Activated CD8-positive, alpha-beta memory T cell treated with anti-CD3 and anti-CD28 coated beads, Interleukin-2, amount 50 U/mL, for 24 hours (primary cell): ENCODE measurements at regions not wholly inside any gene's neighbourhood (a gene's known extent, or its start where the extent isn't known, plus 50 kb on each side); places are given as distances from the start of the nearest gene placed in this dataset.

ENCODE experiments used
- DNase-seq: peaks from one replicate; pipeline ENCODE4 v3.0.0-alpha.2; 2020; ENCODE audit errors: extremely low read depth

GRCh38 chr5:3954633-3955032 lies 359.0 kb downstream of the IRX1 start:
- DNase-seq, result no peak

GRCh38 chr5:3957658-3958057 lies 362.0 kb downstream of the IRX1 start:
- no peak for DNase-seq

- no peak for DNase-seq
Observed at GRCh38 chr5:3958389-3958788, 362.8 kb downstream of the IRX1 start.

- DNase-seq, result no peak
Observed at GRCh38 chr5:3962113-3962512, 366.5 kb downstream of the IRX1 start.

- DNase-seq, result no peak
Observed at GRCh38 chr5:3963652-3964051, 368.0 kb downstream of the IRX1 start.

- no peak for DNase-seq
Observed at GRCh38 chr5:3980156-3980555, 384.5 kb downstream of the IRX1 start.

GRCh38 chr5:3987867-3988266 lies 392.2 kb downstream of the IRX1 start:
- no peak for DNase-seq

GRCh38 chr5:3993856-3994473 lies 398.3 kb downstream of the IRX1 start:
- no peak for DNase-seq

- no peak for DNase-seq
Observed at GRCh38 chr5:3994628-3995027, 399.0 kb downstream of the IRX1 start.

GRCh38 chr5:3995954-3996619 lies 400.5 kb downstream of the IRX1 start:
- DNase-seq, result no peak

GRCh38 chr5:3996707-3997336 lies 401.2 kb downstream of the IRX1 start:
- DNase-seq, result no peak

GRCh38 chr5:3997670-3998069 lies 402.0 kb downstream of the IRX1 start:
- no peak for DNase-seq

- no peak for DNase-seq
Observed at GRCh38 chr5:3999929-4000328, 404.3 kb downstream of the IRX1 start.

GRCh38 chr5:4001004-4001403 lies 405.4 kb downstream of the IRX1 start:
- no peak for DNase-seq

GRCh38 chr5:4001758-4002533 lies 406.3 kb downstream of the IRX1 start:
- DNase-seq, result no peak

- DNase-seq, result no peak
Observed at GRCh38 chr5:4005335-4005734, 409.7 kb downstream of the IRX1 start.

- no peak for DNase-seq
Observed at GRCh38 chr5:4007001-4007400, 411.4 kb downstream of the IRX1 start.

GRCh38 chr5:4011943-4012342 lies 416.3 kb downstream of the IRX1 start:
- DNase-seq, result no peak

GRCh38 chr5:4013106-4013898 lies 417.7 kb downstream of the IRX1 start:
- DNase-seq, result no peak

- no peak for DNase-seq
Observed at GRCh38 chr5:4015709-4016108, 420.1 kb downstream of the IRX1 start.

- DNase-seq, result no peak
Observed at GRCh38 chr5:4017076-4017803, 421.6 kb downstream of the IRX1 start.
